Heart right ventricle (tissue), 16 donors: ENCODE measurements at regions not wholly inside any gene's neighbourhood (a gene's known extent, or its start where the extent isn't known, plus 50 kb on each side); places are given as distances from the start of the nearest gene placed in this dataset.
A peak's percentile ranks its signal among the peaks of the same experiment; 100 is the strongest.

Experiments
- ATAC-seq, 8 donors: fragments of 200-7000 bp; cut with Tn5 transposase; one replicate each; pipeline ENCODE4 v1.9.1; 2020; ENCODE audit warnings: mild to moderate bottlenecking in 8 of 8, moderate library complexity in 8 of 8, moderate number of reproducible peaks in 1 of 8
- DNase-seq, 2 donors: peaks; one replicate each; pipeline ENCODE4 v3.0.0-alpha.2; 2020
- H3K27ac ChIP-seq, 10 donors: fragments of 200-600 bp; sonication (generic) in 2 of 10; one replicate each; pipeline versions ENCODE4 v1.5.0 to v1.8.0; 2020 to 2022; ENCODE audit warnings: mild to moderate bottlenecking in 3 of 10
- H3K27me3 ChIP-seq, 7 donors: fragments of 200-600 bp; one replicate each; pipeline ENCODE4 v1.8.0; 2021 to 2022; ENCODE audit warnings: mild to moderate bottlenecking in 2 of 7
- H3K36me3 ChIP-seq, 9 donors: fragments of 200-600 bp; sonication (generic) in 1 of 9; one replicate each; pipeline versions ENCODE4 v1.5.0 to v1.8.0; 2020 to 2022; ENCODE audit warnings: mild to moderate bottlenecking in 2 of 9
- H3K4me1 ChIP-seq, 9 donors: fragments of 200-600 bp; sonication (generic) in 1 of 9; one replicate each; pipeline versions ENCODE4 v1.5.0 to v1.8.0; 2020 to 2022; ENCODE audit warnings: mild to moderate bottlenecking in 4 of 9
- H3K4me3 ChIP-seq, 10 donors: fragments of 200-600 bp; sonication (generic) in 2 of 10; one replicate each; pipeline versions ENCODE4 v1.5.0 to v1.8.0; 2020 to 2022; ENCODE audit warnings: mild to moderate bottlenecking in 7 of 10, moderate library complexity in 2 of 10
- H3K9me3 ChIP-seq, 11 donors: fragments of 200-600 bp in 10 of 11; sonication (generic) in 2 of 11; one replicate each; pipeline versions ENCODE4 v1.5.0 to v1.8.0; 2013 to 2022; ENCODE audit warnings: mild to moderate bottlenecking in 2 of 11, control low read depth in 1 of 11, moderate library complexity in 1 of 11
- WGBS, 2 donors: extraction: QIAGEN DNeasy Blood & Tissue Kit; methylation state at CpG; one replicate each; pipeline ENCODE4 v1.1.7; 2013; ENCODE audit warnings: inconsistent platforms in 1 of 2; 5-methylcytosine and 5-hydroxymethylcytosine counted together
- intact Hi-C, 10 donors: fragments of 100-400 bp; cut with DNase I; formaldehyde crosslinking; loops; one replicate each; pipeline versions ENCODE4 v1.11.1 to v1.14.2; 2022
- TF ChIP-seq, protein P1 (sequence below), 9 donors: fragments of 200-600 bp; sonication (generic) in 2 of 9; IDR thresholded peaks; one replicate each; pipeline versions ENCODE4 v1.5.0 to v1.8.0; 2021 to 2022; ENCODE audit warnings: antibody characterized with exemption in 9 of 9, mild to moderate bottlenecking in 5 of 9, moderate library complexity in 1 of 9
- donor health status: Arrhythmogenic right ventricular cardiomyopathy.
- donor health status: ischemic (EF 13 %, LVEDD 7.1; RV severe dilation, severe dysfunction).
- donor health status: healthy with polysubstance abuse.
- donor health status: DM: no; HTN: yes; CAD: no.
- donor health status: DM: no; HTN: no; CAD: no.
- donor health status: ischemic (EF 25% LVEDD 6.9; RV normal size, moderate dysfunction).
- donor health status: ischemic (EF 25% LVEDD 5.7; RV mildly dilated, moderate dysfunction).
- donor health status: healthy.
- donor health status: DM: yes; HTN: yes; CAD: no.
- donor health status: Ischemic cardiomyopathy.
- donor health status: ischemic (EF 35%, LVEDD 5.7; RV mildly dilated, moderate dysfunction).
- donor health status: nonischemic (EF 11% LVEDD 7.7; RV severe dilation, severe dysfunction).
- donor health status: DM: yes; HTN: yes; CAD: no.
- donor health status: PGD.
- donor health status: ischemic (EF 29% LVEDD 5.4; RV normal size, mild dysfunction).
- donor health status: nonischemic (EF 23%, LVEDD 6.1; RV moderate dilation, normal function).

DNA sequence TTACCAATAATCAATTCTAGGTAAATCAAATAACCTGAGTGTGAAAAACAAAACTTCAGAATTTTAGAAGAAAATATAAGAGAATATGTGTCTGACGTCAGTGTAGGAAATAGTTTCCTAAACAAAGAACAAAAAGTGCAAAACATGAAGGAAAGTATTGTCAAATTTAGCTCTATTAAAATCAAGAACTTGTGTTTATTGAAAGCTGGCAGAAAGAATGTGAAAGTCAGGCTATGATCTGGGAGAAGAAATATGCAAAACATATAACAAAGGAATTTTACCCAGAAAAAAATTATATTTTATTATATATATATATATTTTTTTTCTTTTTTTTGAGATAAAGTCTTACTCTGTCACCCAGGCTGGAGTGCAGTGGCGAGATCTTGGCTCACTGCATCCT lies 129.1 kb upstream of the ANKRD28 start:
- TF ChIP-seq, protein P1, sequence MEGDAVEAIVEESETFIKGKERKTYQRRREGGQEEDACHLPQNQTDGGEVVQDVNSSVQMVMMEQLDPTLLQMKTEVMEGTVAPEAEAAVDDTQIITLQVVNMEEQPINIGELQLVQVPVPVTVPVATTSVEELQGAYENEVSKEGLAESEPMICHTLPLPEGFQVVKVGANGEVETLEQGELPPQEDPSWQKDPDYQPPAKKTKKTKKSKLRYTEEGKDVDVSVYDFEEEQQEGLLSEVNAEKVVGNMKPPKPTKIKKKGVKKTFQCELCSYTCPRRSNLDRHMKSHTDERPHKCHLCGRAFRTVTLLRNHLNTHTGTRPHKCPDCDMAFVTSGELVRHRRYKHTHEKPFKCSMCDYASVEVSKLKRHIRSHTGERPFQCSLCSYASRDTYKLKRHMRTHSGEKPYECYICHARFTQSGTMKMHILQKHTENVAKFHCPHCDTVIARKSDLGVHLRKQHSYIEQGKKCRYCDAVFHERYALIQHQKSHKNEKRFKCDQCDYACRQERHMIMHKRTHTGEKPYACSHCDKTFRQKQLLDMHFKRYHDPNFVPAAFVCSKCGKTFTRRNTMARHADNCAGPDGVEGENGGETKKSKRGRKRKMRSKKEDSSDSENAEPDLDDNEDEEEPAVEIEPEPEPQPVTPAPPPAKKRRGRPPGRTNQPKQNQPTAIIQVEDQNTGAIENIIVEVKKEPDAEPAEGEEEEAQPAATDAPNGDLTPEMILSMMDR (IDR thresholded peaks at IDR 0.05): no peak
- DNase-seq: no peak
- no peaks in the 10 kb centered on the region for H3K9me3 ChIP-seq
- no peaks in the 10 kb centered on the region for H3K27me3 ChIP-seq
- H3K4me3 ChIP-seq: no peak overlapping the region
- intact Hi-C loops: no loop called here
- H3K36me3 ChIP-seq: no peaks in the 10 kb centered on the region
- H3K27ac ChIP-seq: no peak overlapping the region
- H3K4me1 ChIP-seq: peaks cover 0 to 6% (median under 1%) of the 10 kb centered on the region in 9 donors
- 80 to 81% methylated on average over 2 of the region's 2 CpGs for WGBS, 2 donors
- ATAC-seq: no peak

DNA sequence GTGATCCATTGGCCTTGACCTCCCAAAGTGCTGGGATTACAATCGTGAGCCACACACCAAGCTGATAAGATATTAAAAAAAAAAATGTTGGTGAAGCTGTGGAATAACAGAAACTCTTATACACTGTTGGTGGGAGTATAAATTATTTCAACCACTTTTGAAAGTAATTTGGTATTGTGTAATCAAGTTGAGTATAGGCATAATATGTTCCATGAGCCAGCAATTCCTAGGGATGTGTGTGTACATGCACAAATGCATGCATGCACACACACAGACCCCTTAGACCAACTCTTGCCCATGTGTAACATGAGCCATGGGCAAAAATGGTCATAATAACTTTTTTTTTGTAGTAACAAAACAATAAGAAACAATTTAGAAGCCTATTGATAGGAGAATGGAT lies 130.2 kb upstream of the ANKRD28 start:
- TF ChIP-seq, protein P1 (IDR thresholded peaks at IDR 0.05): no peak
- Histone ChIP-seq H3K36me3 (no peaks in the 10 kb centered on the region), H3K4me1 (peaks cover 0 to 17% (median 11%) of the 10 kb centered on the region in 9 donors), H3K4me3 (no peak overlapping the region), H3K27me3 (no peaks in the 10 kb centered on the region), H3K27ac (no peak overlapping the region), H3K9me3 (no peaks in the 10 kb centered on the region)
- WGBS, 2 donors: 60 to 66% methylated on average over 1 of the region's 1 CpG
- intact Hi-C loops: no loop called here
- ATAC-seq (no peak), DNase-seq (no peak)

- H3K36me3 ChIP-seq: no peaks in the 10 kb centered on the region
- H3K27me3 ChIP-seq: no peaks in the 10 kb centered on the region
- ATAC-seq (no peak), DNase-seq (no peak)
- TF ChIP-seq, protein P1 (IDR thresholded peaks at IDR 0.05): no peak
- no peaks in the 10 kb centered on the region for H3K9me3 ChIP-seq
- no peak overlapping the region for H3K27ac ChIP-seq
- 64 to 75% methylated on average over 4 of the region's 4 CpGs for WGBS, 2 donors
- H3K4me1 ChIP-seq: peaks cover 2 to 34% (median 21%) of the 10 kb centered on the region in 9 donors
- intact Hi-C loops: no loop called here
- H3K4me3 ChIP-seq: no peak overlapping the region
Observed at GRCh38 chr3:15929944-15930571, 132.3 kb upstream of the ANKRD28 start.

GRCh38 chr3:15932348-15933300 lies 134.8 kb upstream of the ANKRD28 start:
- H3K4me1 ChIP-seq: peaks cover 2 to 36% (median 22%) of the 10 kb centered on the region in 9 donors
- H3K9me3 ChIP-seq: no peaks in the 10 kb centered on the region
- H3K27me3 ChIP-seq: no peaks in the 10 kb centered on the region
- TF ChIP-seq, protein P1 (IDR thresholded peaks at IDR 0.05): no peak
- H3K4me3 ChIP-seq: no peak overlapping the region
- 29 to 39% methylated on average over 7 of the region's 7 CpGs for WGBS, 2 donors
- H3K36me3 ChIP-seq: no peaks in the 10 kb centered on the region
- no peak for DNase-seq
- intact Hi-C loops: no loop called here
- H3K27ac ChIP-seq: peak overlapping the region in 5 of 10 donors; percentile 1 to 51 (median 45)
- ATAC-seq: peak in 7 of 8 donors; percentile 12 to 51 (median 23)
